Osteoblast (primary cell): ENCODE measurements at regions not wholly inside any gene's neighbourhood (a gene's known extent, or its start where the extent isn't known, plus 50 kb on each side); places are given as distances from the start of the nearest gene placed in this dataset.

ENCODE experiments used
- DNase-seq: peaks from one replicate; pipeline ENCODE4 v3.0.0; 2011; ENCODE audit warnings: low spot score, mixed read lengths; ENCODE audit not compliant: insufficient read length; ENCODE audit errors: missing footprints
- H2AFZ ChIP-seq: 2 replicates; pipeline ENCODE4 v1.6.0; 2011; ENCODE audit warnings: mild to moderate bottlenecking, low read length
- H3K27ac ChIP-seq: 2 replicates; pipeline ENCODE4 v1.5.1; 2011; ENCODE audit warnings: mild to moderate bottlenecking, low read depth, low read length, moderate library complexity
- H3K27me3 ChIP-seq: 2 replicates; pipeline ENCODE4 v1.6.0; 2012; ENCODE audit warnings: mild to moderate bottlenecking, control low read depth, inconsistent platforms, low read length, moderate library complexity; ENCODE audit not compliant: insufficient read depth
- H3K36me3 ChIP-seq: 2 replicates; pipeline ENCODE4 v1.5.1; 2011; ENCODE audit warnings: mild to moderate bottlenecking, low read length, control low read depth, moderate library complexity; ENCODE audit not compliant: insufficient read depth
- H3K4me1 ChIP-seq: 2 replicates; pipeline ENCODE4 v1.5.1; 2011; ENCODE audit warnings: mild to moderate bottlenecking, low read length, control low read depth, moderate library complexity; ENCODE audit not compliant: insufficient read depth
- H3K4me2 ChIP-seq: 2 replicates; pipeline ENCODE4 v1.6.0; 2011; ENCODE audit warnings: mild to moderate bottlenecking, low read length; ENCODE audit not compliant: insufficient read depth
- H3K4me3 ChIP-seq: fragments of 200-600 bp; sonication (generic); 3 replicates; pipeline ENCODE4 v1.5.1; 2012; ENCODE audit warnings: mild to moderate bottlenecking, low read length, inconsistent platforms; ENCODE audit not compliant: insufficient read depth
- H3K79me2 ChIP-seq: 2 replicates; pipeline ENCODE4 v1.6.0; 2012; ENCODE audit warnings: mild to moderate bottlenecking, low read length, control low read depth, inconsistent platforms; ENCODE audit not compliant: insufficient read depth
- H3K9me3 ChIP-seq: 2 replicates; pipeline ENCODE4 v1.5.1; 2011; ENCODE audit warnings: low read depth, low read length, control low read depth
- H4K20me1 ChIP-seq: 2 replicates; pipeline ENCODE4 v1.6.0; 2012; ENCODE audit warnings: mild to moderate bottlenecking, low read length, control low read depth; ENCODE audit not compliant: insufficient read depth
- TF ChIP-seq, protein P1 (sequence below): IDR thresholded peaks from 2 replicates; pipeline ENCODE4 v1.5.1; 2011; ENCODE audit warnings: mild to moderate bottlenecking, low read depth, low read length, moderate library complexity; ENCODE audit errors: extremely low read depth

DNA sequence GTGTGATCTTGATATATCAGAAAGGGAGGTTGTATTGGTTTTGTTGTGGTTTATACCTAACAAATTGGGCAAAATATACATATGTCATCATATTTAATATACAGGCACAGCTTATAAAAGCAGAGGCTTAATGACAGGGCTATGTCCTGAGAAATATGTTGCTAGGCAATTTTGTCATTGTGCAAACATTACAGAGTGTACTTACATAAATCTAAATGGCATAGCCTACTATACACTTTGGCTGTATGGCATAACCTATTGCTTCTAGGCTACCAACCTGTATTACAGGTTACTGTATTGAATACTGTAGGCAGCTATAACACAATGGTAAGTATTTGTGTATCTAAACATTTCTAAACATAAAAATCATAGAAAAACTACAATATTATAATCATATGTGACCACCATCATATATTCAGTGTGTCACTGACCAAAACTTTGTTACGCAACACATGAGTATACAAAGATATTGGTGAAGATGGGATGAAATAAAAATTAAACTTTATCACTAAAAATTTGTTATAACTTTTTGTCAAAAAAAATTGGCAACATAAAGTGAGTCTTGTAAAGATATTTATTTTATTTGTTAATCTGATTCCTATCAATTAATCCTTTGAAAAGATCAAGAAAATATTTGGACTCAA lies 414.0 kb upstream of the HS3ST1 start:
- no peaks in the 10 kb centered on the region for H3K79me2 ChIP-seq
- no peaks in the 10 kb centered on the region for H3K27me3 ChIP-seq
- no peaks in the 10 kb centered on the region for H4K20me1 ChIP-seq
- H3K4me3 ChIP-seq = no peak overlapping the region
- H3K9me3 ChIP-seq = no peaks in the 10 kb centered on the region
- DNase-seq = no peak
- H2AFZ ChIP-seq = no peak overlapping the region
- TF ChIP-seq, protein P1, sequence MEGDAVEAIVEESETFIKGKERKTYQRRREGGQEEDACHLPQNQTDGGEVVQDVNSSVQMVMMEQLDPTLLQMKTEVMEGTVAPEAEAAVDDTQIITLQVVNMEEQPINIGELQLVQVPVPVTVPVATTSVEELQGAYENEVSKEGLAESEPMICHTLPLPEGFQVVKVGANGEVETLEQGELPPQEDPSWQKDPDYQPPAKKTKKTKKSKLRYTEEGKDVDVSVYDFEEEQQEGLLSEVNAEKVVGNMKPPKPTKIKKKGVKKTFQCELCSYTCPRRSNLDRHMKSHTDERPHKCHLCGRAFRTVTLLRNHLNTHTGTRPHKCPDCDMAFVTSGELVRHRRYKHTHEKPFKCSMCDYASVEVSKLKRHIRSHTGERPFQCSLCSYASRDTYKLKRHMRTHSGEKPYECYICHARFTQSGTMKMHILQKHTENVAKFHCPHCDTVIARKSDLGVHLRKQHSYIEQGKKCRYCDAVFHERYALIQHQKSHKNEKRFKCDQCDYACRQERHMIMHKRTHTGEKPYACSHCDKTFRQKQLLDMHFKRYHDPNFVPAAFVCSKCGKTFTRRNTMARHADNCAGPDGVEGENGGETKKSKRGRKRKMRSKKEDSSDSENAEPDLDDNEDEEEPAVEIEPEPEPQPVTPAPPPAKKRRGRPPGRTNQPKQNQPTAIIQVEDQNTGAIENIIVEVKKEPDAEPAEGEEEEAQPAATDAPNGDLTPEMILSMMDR = no peak
- H3K4me1 ChIP-seq = no peaks in the 10 kb centered on the region
- no peaks in the 10 kb centered on the region for H3K36me3 ChIP-seq
- H3K4me2 ChIP-seq = no peak overlapping the region
- no peak overlapping the region for H3K27ac ChIP-seq

- Histone ChIP-seq H3K4me1 (no peaks in the 10 kb centered on the region), H2AFZ (no peak overlapping the region), H3K79me2 (no peaks in the 10 kb centered on the region), H3K27me3 (no peaks in the 10 kb centered on the region), H4K20me1 (no peaks in the 10 kb centered on the region), H3K4me2 (no peak overlapping the region), H3K4me3 (no peak overlapping the region), H3K9me3 (no peaks in the 10 kb centered on the region), H3K27ac (no peak overlapping the region), H3K36me3 (no peaks in the 10 kb centered on the region)
- DNase-seq = no peak
- TF ChIP-seq, protein P1 = no peak
Observed at GRCh38 chr4:11839889-11840288, 411.2 kb upstream of the HS3ST1 start.

DNA sequence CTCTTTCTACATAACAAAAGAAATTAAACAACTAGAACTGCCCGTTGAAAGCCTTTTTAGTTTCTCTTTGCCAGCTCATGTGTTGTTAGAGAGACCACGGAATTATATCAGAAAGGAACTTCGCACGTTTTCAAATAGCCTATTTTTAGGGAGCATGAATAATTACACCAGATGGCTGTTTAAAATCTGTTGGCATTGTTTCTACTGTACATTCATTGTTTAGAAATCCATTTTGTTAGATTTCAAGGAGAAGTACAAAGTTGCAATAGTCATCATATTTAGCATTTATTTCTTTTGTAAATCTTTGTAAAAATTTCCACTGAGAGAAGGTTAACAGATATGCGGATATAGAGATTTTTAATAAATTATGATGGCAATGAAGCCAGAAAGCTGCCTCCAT lies 403.0 kb upstream of the HS3ST1 start:
- no peaks in the 10 kb centered on the region for H3K27me3 ChIP-seq
- H3K4me2 ChIP-seq = no peak overlapping the region
- no peak for DNase-seq
- TF ChIP-seq, protein P1 = no peak
- H3K79me2 ChIP-seq = no peaks in the 10 kb centered on the region
- no peaks in the 10 kb centered on the region for H3K36me3 ChIP-seq
- H3K27ac ChIP-seq = no peak overlapping the region
- H2AFZ ChIP-seq = no peak overlapping the region
- no peaks in the 10 kb centered on the region for H3K9me3 ChIP-seq
- no peak overlapping the region for H3K4me3 ChIP-seq
- no peaks in the 10 kb centered on the region for H3K4me1 ChIP-seq
- H4K20me1 ChIP-seq = no peaks in the 10 kb centered on the region

DNA sequence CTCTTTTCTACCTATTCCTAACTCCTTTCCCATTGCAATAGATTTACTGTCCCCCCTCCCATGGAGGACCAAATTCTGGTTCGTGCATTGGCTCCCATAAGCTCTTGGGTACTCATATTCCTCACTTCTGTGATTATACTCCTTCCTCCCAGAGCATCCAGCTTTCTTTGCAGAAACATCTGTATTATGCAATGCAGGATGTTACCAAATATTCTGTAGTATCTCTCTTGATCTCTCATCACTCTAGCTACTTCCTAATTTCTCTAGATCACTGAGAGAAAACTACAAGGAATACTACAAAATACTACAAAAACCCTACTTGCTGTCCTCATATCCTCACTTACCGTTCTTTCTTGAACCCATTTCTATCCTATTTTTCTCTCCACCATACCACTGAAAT lies 395.9 kb upstream of the HS3ST1 start:
- no peaks in the 10 kb centered on the region for H3K4me1 ChIP-seq
- H3K9me3 ChIP-seq = no peaks in the 10 kb centered on the region
- H2AFZ ChIP-seq = no peak overlapping the region
- TF ChIP-seq, protein P1 = no peak
- no peaks in the 10 kb centered on the region for H3K79me2 ChIP-seq
- H3K27me3 ChIP-seq = no peaks in the 10 kb centered on the region
- no peaks in the 10 kb centered on the region for H4K20me1 ChIP-seq
- H3K36me3 ChIP-seq = no peaks in the 10 kb centered on the region
- no peak overlapping the region for H3K27ac ChIP-seq
- H3K4me3 ChIP-seq = no peak overlapping the region
- no peak overlapping the region for H3K4me2 ChIP-seq
- no peak for DNase-seq
